AG04449 (cell line): ENCODE measurements at regions not wholly inside any gene's neighbourhood (a gene's known extent, or its start where the extent isn't known, plus 50 kb on each side); places are given as distances from the start of the nearest gene placed in this dataset.

Experiments
- CTCF ChIA-PET: fragments of 350-600 bp; formaldehyde crosslinking; extraction: SDS; loops from one replicate; lab custom pipeline; 2021; ENCODE audit warnings: antibody characterized with exemption; lab: Yijun Ruan, JAX
- POLR2A ChIA-PET: fragments of 400-600, 350-600 bp; formaldehyde crosslinking; extraction: SDS; loops from one replicate; lab custom pipeline; 2020; ENCODE audit warnings: antibody characterized with exemption, inconsistent platforms; lab: Yijun Ruan, JAX
- DNase-seq: peaks from one replicate; pipeline ENCODE4 v3.0.0-alpha.2; 2010; ENCODE audit warnings: low read depth, low spot score
- H3K4me3 ChIP-seq: 2 replicates; pipeline ENCODE4 v1.5.1; 2011; ENCODE audit warnings: low read depth, mild to moderate bottlenecking, control low read depth, low read length
- TF ChIP-seq, protein P1 (sequence below): IDR thresholded peaks from one replicate; pipeline ENCODE4 v1.5.1; 2011; ENCODE audit warnings: mild to moderate bottlenecking, moderate library complexity, low read length, control low read depth, inconsistent platforms; ENCODE audit not compliant: insufficient read depth; ENCODE audit errors: missing control alignments

DNA sequence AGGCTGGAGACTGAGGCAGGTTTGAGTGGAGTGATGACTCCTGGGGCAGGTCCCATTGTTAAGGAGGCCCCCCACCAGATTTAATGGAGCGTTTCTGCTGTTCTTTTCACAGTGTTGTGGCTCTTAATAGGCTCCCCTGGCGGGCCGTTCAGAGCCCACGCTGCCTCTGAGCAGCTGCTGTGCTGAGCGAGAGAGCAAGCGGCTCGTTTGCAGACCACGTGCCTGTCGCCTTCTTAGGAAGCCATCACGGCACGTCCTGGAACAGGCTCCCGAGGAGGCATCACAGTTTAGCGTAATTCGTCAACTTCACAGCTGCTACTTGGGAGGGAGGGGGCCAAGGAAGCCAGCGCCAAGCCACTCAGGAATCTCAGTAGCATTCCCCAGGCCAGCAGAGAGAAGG, 70.5 kb upstream of the CTTNBP2NL start:
- POLR2A ChIA-PET, result no interaction called here
- CTCF ChIA-PET, result interaction anchor here (1.2 kb wide), 1 partner anchor 11 kb away, joined by 4 read pairs; no protein-coding TSS in a partner anchor
- no peak overlapping the region for H3K4me3 ChIP-seq
- no peak for DNase-seq
- TF ChIP-seq, protein P1, sequence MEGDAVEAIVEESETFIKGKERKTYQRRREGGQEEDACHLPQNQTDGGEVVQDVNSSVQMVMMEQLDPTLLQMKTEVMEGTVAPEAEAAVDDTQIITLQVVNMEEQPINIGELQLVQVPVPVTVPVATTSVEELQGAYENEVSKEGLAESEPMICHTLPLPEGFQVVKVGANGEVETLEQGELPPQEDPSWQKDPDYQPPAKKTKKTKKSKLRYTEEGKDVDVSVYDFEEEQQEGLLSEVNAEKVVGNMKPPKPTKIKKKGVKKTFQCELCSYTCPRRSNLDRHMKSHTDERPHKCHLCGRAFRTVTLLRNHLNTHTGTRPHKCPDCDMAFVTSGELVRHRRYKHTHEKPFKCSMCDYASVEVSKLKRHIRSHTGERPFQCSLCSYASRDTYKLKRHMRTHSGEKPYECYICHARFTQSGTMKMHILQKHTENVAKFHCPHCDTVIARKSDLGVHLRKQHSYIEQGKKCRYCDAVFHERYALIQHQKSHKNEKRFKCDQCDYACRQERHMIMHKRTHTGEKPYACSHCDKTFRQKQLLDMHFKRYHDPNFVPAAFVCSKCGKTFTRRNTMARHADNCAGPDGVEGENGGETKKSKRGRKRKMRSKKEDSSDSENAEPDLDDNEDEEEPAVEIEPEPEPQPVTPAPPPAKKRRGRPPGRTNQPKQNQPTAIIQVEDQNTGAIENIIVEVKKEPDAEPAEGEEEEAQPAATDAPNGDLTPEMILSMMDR, result no peak

DNA sequence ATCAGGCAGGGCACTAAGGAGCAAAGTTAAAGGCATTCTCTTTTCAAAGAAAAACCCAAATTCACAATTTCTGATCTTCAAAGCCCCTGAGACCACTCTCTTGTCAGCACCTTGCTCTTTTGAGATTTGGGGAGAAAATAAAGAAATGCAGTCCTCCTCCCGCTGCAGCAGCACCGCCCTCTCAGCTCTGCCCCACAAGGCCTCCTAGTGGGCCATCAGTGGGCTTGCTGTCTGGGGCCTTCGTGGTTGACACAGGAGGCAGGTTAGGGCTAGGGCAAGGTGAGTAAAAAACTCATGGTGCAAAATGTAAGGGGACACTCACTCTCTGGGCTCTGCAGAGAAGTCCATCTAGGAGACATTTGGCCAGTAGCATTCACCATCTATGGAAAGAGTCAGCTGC, 67.4 kb upstream of the CTTNBP2NL start:
- ChIA-PET CTCF (interaction anchor here (1.1 kb wide), 1 partner anchor 42 kb away, joined by 3 read pairs; no protein-coding TSS in a partner anchor), POLR2A (no interaction called here)
- DNase-seq, result no peak
- TF ChIP-seq, protein P1, result no peak
- H3K4me3 ChIP-seq, result no peak overlapping the region

DNA sequence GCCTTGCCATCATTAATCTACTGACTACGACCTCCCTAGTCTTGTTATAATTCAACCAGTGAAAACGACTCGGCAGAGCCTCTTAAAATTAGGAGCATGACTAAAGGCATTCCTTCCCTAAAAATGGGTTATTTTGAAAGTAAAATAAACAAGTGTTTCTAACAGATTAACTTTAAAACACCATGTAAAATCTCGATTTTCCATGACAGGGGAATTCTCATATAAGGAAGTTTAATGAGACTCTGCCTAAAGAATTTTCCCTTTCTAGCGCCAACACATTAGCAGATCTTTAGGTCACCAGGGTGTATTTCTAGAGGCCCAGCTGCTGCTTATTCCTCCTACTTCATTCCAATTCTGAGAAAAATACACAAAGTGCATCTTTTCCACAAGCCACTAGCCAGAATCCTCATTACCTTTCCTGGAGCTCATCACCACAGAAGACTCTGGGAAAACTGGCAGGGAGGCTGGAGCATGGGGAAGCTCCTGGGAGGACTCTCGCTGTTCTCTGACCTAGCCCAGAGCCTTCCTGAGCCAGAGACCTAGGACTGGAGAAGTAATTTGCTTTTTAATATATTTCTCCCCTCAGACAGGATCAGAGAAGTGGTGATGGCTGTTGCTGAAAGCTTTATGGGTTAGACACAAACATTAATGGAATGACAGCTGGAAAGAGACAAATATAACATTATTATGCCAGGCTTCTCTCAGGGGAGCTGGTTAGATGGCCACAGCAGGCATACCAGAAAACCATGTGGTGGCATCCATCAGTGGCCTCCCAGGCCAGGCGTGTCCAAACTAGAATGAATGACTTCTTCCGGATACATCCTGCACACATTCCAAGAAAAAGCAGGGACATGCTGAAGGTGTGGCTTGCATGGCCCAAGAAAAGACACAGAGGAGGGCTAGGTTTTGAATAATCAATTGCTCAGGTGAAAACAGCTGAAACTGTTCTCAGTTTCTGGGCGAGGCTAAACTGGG, 63.6 kb upstream of the CTTNBP2NL start:
- CTCF ChIA-PET, result interaction anchor here (0.6 kb wide), 1 partner anchor 32 kb away, joined by 3 read pairs; no protein-coding TSS in a partner anchor
- no peak overlapping the region for H3K4me3 ChIP-seq
- TF ChIP-seq, protein P1, result no peak
- DNase-seq, result no peak
- POLR2A ChIA-PET, result no interaction called here

DNA sequence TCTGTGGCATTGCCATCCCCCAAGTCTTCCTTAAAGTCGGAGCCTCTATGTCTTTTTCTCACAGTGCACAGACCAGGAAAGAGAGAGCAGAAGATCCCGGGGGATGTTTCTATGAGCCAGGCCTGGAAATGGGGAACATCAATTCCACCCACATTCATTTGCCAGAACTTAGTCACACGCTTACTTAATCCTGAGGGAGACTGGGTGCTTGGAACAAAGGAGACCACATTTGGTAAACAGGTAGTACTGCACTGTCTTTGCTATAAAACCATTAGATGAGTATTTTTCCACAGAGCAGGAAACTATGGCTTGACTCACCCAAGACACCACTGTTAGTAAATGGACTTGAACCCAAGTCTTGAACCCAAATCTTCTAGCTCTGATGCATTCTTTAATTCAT, 60.7 kb upstream of the CTTNBP2NL start:
- ChIA-PET POLR2A (no interaction called here), CTCF (interaction anchor here (1.9 to 2.3 kb wide), 2 partner anchors 22 to 854 kb away, joined by 5 to 15 read pairs; no protein-coding TSS in a partner anchor)
- no peak for DNase-seq
- no peak overlapping the region for H3K4me3 ChIP-seq
- TF ChIP-seq, protein P1, result no peak

DNA sequence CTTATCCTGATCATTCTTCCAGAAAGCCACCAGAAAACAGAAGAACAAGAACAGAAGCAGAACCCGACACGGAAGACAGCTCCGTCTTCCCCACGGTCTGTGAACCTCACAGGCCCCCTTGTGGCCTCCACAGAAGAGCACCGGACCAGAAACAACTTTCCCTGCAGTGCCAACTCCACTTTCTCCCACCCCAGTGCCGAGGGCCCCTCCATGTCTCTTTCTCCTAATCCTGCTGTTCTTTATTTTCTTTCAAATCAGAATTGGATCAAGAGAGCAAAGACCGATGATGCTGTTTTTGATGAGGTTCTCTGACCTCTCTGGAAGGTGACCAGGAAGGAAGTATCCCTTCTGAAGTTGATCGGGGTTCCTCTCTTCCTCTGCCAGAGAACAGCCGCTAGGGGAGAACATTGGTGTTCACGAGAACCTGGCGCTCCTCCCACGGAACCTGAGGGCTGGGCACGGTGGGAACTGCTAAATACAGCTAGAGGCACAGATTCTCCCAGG, 58.9 kb upstream of the CTTNBP2NL start:
- POLR2A ChIA-PET, result no interaction called here
- TF ChIP-seq, protein P1, result peak; percentile 57
- H3K4me3 ChIP-seq, result no peak overlapping the region
- DNase-seq, result no peak
- CTCF ChIA-PET, result interaction anchor here (0.6 to 2.3 kb wide), 16 partner anchors 11 to 862 kb away, joined by 3 to 15 read pairs (median 4); no protein-coding TSS in a partner anchor

DNA sequence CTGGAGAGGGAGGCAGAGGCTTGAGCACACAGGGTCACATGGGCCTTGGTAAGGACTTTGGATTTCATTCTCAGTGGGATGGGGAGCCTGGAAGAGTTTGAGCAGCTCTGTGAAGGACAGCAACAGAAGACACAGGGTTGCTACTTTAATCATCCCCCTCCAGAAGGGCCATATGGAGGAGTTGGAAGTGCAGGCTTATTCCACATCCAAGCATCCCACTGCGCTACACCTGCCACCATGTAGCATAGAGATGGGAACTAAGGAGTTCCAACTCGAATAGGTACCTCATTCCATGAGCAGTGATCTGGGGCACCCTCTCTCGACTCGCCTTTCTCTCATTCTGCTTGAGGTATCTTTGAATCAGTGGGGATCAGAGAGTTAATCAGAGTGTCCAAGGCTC, 54.0 kb upstream of the CTTNBP2NL start:
- ChIA-PET CTCF (no interaction called here), POLR2A (no interaction called here)
- TF ChIP-seq, protein P1, result no peak
- DNase-seq, result no peak
- no peak overlapping the region for H3K4me3 ChIP-seq
